GM18508 (cell line): ENCODE measurements at regions not wholly inside any gene's neighbourhood (a gene's known extent, or its start where the extent isn't known, plus 50 kb on each side); places are given as distances from the start of the nearest gene placed in this dataset.

Experiments
- ATAC-seq: cut with Tn5 transposase; IDR thresholded peaks from one replicate; pipeline ENCODE4 v1.9.1; 2021; ENCODE audit warnings: moderate number of reproducible peaks; ENCODE audit not compliant: insufficient read depth, unreplicated experiment

- ATAC-seq = no peak
These were observed 118.4 kb upstream of the AKIRIN2 start for GRCh38 chr6:87820343-87820984.

- ATAC-seq = no peak
These were observed 115.2 kb upstream of the AKIRIN2 start for GRCh38 chr6:87817183-87817582.

GRCh38 chr6:87815449-87815848, 113.4 kb upstream of the AKIRIN2 start:
- ATAC-seq = no peak

GRCh38 chr6:87808005-87808757, 106.1 kb upstream of the AKIRIN2 start:
- no peak for ATAC-seq

- ATAC-seq = no peak
These were observed 105.4 kb upstream of the AKIRIN2 start for GRCh38 chr6:87807475-87807874.

GRCh38 chr6:87806635-87807034, 104.6 kb upstream of the AKIRIN2 start:
- ATAC-seq = no peak

GRCh38 chr6:87806099-87806498, 104.1 kb upstream of the AKIRIN2 start:
- ATAC-seq = no peak

GRCh38 chr6:87803791-87804190, 101.8 kb upstream of the AKIRIN2 start:
- no peak for ATAC-seq

- no peak for ATAC-seq
These were observed 97.6 kb upstream of the AKIRIN2 start for GRCh38 chr6:87799651-87800050.

- no peak for ATAC-seq
These were observed 96.6 kb upstream of the AKIRIN2 start for GRCh38 chr6:87798393-87799278.

GRCh38 chr6:87794922-87795885, 93.2 kb upstream of the AKIRIN2 start:
- no peak for ATAC-seq

- ATAC-seq = no peak
These were observed 91.3 kb upstream of the AKIRIN2 start for GRCh38 chr6:87793315-87793714.

- ATAC-seq = no peak
These were observed 89.9 kb upstream of the AKIRIN2 start for GRCh38 chr6:87791982-87792381.

- ATAC-seq = no peak
These were observed 89.5 kb upstream of the AKIRIN2 start for GRCh38 chr6:87791485-87791884.

GRCh38 chr6:87791029-87791428, 89.0 kb upstream of the AKIRIN2 start:
- ATAC-seq = no peak

- ATAC-seq = no peak
These were observed 87.9 kb upstream of the AKIRIN2 start for GRCh38 chr6:87789900-87790290.

- no peak for ATAC-seq
These were observed 87.3 kb upstream of the AKIRIN2 start for GRCh38 chr6:87789198-87789899.

GRCh38 chr6:87788141-87788540, 86.1 kb upstream of the AKIRIN2 start:
- no peak for ATAC-seq

- ATAC-seq = no peak
These were observed 83.3 kb upstream of the AKIRIN2 start for GRCh38 chr6:87785229-87785862.
